ENCODE measurements at regions not wholly inside any gene's neighbourhood (a gene's known extent, or its start where the extent isn't known, plus 50 kb on each side); places are given as distances from the start of the nearest gene placed in this dataset.

DNA sequence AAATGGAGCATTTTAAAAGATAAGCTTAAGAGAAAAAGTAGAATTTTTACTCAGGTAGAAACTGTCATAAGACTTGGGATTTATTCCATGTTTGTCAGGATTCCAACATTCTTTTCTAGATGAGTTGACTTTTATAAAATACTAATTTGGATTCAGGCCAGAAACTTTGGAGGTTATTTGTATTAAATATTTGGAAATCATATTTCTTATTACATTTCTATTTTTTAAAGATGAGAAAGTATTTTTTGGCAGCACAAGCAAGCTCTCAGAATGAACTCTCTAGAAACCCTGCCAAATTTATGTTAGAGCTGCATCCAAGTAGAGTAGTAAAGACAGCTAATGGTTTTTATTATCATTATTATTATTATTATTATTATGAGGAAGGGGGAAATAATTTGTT lies 1014.9 kb upstream of the GJE1 start:
- DNase-seq (ENCODE audit: low read depth) = no peak
- TF ChIP-seq, protein P1, sequence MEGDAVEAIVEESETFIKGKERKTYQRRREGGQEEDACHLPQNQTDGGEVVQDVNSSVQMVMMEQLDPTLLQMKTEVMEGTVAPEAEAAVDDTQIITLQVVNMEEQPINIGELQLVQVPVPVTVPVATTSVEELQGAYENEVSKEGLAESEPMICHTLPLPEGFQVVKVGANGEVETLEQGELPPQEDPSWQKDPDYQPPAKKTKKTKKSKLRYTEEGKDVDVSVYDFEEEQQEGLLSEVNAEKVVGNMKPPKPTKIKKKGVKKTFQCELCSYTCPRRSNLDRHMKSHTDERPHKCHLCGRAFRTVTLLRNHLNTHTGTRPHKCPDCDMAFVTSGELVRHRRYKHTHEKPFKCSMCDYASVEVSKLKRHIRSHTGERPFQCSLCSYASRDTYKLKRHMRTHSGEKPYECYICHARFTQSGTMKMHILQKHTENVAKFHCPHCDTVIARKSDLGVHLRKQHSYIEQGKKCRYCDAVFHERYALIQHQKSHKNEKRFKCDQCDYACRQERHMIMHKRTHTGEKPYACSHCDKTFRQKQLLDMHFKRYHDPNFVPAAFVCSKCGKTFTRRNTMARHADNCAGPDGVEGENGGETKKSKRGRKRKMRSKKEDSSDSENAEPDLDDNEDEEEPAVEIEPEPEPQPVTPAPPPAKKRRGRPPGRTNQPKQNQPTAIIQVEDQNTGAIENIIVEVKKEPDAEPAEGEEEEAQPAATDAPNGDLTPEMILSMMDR (IDR thresholded peaks at IDR 0.05; ENCODE audit: control insufficient read depth, extremely low read depth, insufficient read depth) = no peak
- no peak overlapping the region for H3K4me3 ChIP-seq (ENCODE audit: low read depth, low read length)

DNA sequence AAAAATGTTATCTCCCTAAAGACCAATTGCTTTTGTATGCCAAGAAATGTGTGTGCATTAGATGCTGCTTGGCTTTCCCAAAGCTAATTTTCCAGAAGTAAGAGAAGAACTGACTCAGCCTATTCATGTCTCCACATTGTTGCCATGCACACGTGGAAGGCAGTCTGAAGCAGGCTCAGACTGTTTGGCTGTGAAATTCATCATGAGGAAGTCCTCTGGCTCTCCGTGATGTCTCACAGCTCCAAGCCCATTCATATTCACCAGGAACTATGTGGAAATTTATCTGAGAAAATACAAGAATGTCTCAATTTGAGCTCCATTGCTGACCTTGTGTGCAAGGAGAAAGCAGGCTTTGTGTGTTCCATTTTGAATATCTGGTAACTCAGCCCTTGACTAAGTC lies 1022.2 kb upstream of the GJE1 start:
- TF ChIP-seq, protein P1 (IDR thresholded peaks at IDR 0.05; ENCODE audit: control insufficient read depth, extremely low read depth, insufficient read depth) = no peak
- H3K4me3 ChIP-seq (ENCODE audit: low read depth, low read length) = no peak overlapping the region
- no peak for DNase-seq (ENCODE audit: low read depth)

DNA sequence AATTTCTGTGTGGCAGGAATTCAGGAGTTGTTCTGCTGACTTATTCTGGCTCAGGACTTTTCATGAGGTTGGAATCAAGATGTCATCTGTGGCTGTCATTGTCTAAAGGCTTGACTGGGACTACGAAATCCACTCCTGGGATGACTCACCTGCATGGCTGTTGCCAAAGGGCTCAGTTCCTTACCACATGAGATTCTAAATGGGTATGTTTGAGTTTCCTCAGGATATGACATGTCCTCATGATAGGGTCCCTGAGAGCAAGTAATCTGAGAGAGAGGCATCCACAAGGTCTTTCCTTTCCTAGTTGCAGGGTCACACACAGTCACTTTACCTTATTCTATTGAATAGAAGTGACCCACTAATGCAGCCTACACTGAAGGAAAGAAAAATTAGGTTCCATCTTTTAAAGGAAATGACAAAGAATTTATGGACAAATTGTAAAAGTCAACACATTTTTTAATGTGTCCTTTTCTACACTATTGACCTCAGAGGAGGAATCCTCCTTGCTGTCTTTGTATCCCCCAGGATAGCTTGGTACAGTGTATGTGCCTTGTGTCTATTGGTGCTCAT lies 1025.0 kb upstream of the GJE1 start:
- no peak overlapping the region for H3K4me3 ChIP-seq (ENCODE audit: low read depth, low read length)
- DNase-seq (ENCODE audit: low read depth) = no peak
- TF ChIP-seq, protein P1 (IDR thresholded peaks at IDR 0.05; ENCODE audit: control insufficient read depth, extremely low read depth, insufficient read depth) = no peak

DNA sequence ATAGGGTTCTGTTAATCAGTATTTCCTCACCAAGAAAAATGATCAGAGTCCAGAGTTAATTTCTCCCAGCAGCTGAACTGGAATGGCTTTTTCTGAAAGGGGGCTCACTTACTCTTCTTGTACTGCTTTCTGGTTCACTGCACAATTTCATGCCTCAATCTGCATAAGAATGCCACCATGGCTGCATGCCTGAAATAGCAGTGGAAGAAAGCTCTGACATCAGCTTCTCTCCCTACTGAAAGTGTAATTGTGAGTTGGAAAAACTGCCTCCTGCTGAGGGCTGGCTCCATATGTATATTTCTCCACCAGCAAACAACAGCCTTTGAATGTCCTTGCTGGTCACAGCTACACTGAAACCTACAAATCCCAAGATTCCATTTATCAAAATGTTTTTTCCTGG lies 1027.2 kb upstream of the GJE1 start:
- no peak overlapping the region for H3K4me3 ChIP-seq (ENCODE audit: low read depth, low read length)
- DNase-seq (ENCODE audit: low read depth) = no peak
- TF ChIP-seq, protein P1 (IDR thresholded peaks at IDR 0.05; ENCODE audit: control insufficient read depth, extremely low read depth, insufficient read depth) = no peak

DNA sequence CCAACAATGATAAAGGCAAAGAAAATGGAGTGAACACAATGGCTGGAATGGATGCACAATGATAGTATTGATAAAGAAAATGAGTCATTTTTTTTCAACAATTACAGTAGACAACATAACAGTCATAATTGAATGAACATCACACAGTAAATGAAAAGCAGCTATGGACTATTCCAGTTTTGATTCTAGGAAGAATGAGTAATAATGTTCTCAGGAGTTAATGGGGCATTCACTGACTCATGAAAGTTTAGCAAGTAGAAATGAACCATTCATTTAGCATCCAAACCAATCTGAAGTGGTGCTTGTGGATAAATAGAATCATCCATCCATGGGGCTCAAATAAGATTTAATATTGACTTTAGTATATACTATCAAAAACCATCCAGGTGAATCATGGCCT lies 1029.5 kb upstream of the GJE1 start:
- TF ChIP-seq, protein P1 (IDR thresholded peaks at IDR 0.05; ENCODE audit: control insufficient read depth, extremely low read depth, insufficient read depth) = no peak
- DNase-seq (ENCODE audit: low read depth) = no peak
- no peak overlapping the region for H3K4me3 ChIP-seq (ENCODE audit: low read depth, low read length)

DNA sequence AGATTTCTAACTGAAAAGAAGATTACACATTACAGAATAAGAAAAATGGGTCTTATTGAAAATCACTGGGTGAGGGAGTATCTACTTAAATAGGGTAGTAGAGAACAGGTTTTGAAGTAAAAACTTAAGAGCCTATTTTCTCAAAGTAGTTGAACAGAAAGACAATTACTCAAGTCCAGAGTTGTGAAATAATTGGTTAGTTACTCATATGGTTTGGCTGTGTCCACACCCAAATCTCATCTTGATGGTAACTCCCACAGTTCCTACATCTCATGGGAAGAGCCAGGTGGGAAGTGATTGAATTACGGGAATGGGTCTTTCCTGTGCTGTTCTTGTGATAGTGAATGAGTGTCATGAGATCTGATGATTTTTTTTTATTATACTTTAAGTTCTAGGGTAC lies 1035.3 kb upstream of the GJE1 start:
- H3K4me3 ChIP-seq (ENCODE audit: low read depth, low read length) = no peak overlapping the region
- DNase-seq (ENCODE audit: low read depth) = no peak
- TF ChIP-seq, protein P1 (IDR thresholded peaks at IDR 0.05; ENCODE audit: control insufficient read depth, extremely low read depth, insufficient read depth) = no peak

DNA sequence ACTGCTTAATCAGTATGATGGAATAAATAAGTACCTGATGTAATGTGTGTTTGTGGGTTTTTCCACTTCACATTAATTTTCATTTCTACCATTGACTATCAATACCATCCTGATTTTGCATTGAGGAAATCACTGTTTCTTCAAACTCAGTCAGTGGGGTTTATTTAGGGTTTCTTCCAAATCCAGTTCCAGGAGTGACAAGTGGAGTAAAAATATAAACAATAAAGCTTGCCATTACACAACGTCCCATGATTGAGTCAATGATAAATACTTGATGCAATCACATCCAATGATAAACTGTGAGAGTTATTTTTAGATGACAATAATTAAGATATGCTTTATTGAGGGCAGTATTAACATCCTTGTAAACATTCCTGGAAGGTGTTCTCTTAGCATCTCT lies 1037.4 kb upstream of the GJE1 start:
- no peak overlapping the region for H3K4me3 ChIP-seq (ENCODE audit: low read depth, low read length)
- TF ChIP-seq, protein P1 (IDR thresholded peaks at IDR 0.05; ENCODE audit: control insufficient read depth, extremely low read depth, insufficient read depth) = no peak
- DNase-seq (ENCODE audit: low read depth) = no peak
